NCI-H187 treated with DMSO at 0.1 percent for 48 hours (cell line): ENCODE measurements at regions not wholly inside any gene's neighbourhood (a gene's known extent, or its start where the extent isn't known, plus 50 kb on each side); places are given as distances from the start of the nearest gene placed in this dataset.
"Not testable (repeated sequence)": the region's sequence is repeated elsewhere in the genome, so short reads cannot be mapped to it uniquely, and the experiment has no call there.

Experiments
- DNase-seq: peaks from one replicate; lab custom pipeline; 2025; lab: John Stamatoyannopoulos, UW

GRCh38 chr7:110483553-110483952 is 607.4 kb upstream of the LRRN3 start:
- no peak for DNase-seq

- DNase-seq = no peak
Observed at GRCh38 chr7:110484356-110484755, 606.6 kb upstream of the LRRN3 start.

DNA sequence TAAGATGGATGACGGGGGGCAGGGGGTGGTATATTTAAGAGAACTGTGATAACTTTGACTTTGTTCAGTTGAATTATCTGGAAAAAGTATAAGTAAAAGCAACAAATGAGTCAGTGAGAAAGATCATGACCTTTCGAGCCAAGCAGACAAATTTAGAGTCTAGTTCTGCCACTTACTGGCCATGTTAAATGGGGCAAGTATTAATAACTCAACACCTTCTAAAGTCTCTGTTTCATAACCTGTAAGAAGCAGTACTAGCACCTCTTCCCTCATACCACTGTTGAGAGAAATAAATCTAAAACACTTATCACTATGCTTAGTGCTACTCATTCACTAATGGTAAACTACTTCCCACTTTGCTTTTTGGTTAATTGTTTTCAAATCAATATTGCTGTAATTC is 604.4 kb upstream of the LRRN3 start:
- DNase-seq = no peak

- DNase-seq = no peak
Observed at GRCh38 chr7:110502888-110503465, 588.0 kb upstream of the LRRN3 start.

DNA sequence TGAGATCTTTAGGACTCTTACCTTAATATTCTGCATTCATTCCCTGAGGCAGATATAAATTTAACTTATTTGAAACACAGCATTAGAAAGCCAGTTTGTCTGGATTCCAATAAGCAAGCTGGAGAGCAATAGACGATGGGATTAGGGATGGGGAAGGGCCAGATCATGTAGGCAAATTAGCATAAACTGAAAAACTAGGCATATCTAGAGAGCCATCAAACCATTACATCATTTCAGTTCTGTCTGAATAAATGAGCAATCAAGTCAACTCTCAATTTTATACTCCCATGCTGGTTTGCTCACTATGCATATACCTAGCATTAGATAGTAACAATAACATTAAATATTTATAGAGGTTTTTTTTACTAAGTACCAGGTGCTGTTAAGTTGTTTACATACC is 583.6 kb upstream of the LRRN3 start:
- no peak for DNase-seq

GRCh38 chr7:110507832-110508231 is 583.1 kb upstream of the LRRN3 start:
- DNase-seq = no peak

GRCh38 chr7:110514975-110515551 is 575.9 kb upstream of the LRRN3 start:
- DNase-seq = not testable (repeated sequence)

DNA sequence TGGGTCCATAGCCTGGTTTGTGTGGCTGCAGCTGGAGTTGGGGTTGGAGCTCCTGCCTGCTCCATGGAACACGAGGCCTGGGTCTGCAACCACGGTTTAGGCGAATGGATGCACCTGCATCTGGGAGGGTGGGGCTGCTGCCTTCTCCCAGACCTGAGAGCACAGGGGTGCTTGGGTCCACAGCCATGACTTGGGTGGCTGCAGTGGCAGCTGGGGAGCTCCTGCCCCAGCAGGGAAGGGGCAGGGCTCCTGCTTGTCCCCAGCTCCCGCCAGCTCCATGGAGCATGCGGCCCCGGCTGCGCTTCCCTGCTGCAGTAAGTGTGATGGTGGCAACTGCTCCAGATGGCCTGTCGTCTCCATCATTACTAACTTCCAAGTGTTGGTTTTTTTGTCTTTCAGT is 571.1 kb upstream of the LRRN3 start:
- DNase-seq = no peak

DNA sequence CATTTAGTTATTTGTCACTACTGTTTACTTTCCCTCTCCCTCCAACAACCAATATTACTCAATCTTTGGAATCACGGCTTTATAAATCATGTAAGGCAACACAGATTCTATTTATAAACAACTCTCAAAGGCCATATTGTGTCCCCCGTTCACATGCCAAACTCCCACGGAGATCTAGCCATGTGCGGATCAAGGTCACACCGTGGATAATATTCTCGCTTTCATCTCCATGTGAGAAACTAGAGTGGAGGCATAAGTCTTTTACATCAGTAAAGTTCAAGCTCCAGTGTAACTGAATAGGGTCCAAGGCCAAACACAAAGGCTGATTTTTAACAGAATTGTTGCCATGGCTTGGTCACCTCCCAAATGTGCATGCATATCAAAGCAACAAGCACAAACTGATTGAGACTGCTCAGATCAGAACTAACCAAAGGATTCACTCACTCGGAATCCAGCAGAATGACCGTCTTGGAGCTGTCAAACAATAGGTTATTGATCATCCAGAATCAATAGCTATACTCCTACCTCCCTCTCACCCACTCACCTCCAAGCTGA is 569.5 kb upstream of the LRRN3 start:
- no peak for DNase-seq

- DNase-seq = no peak
Observed at GRCh38 chr7:110522061-110522760, 568.7 kb upstream of the LRRN3 start.

GRCh38 chr7:110522761-110523200 is 568.1 kb upstream of the LRRN3 start:
- DNase-seq = no peak

GRCh38 chr7:110529175-110529574 is 561.8 kb upstream of the LRRN3 start:
- DNase-seq = no peak

DNA sequence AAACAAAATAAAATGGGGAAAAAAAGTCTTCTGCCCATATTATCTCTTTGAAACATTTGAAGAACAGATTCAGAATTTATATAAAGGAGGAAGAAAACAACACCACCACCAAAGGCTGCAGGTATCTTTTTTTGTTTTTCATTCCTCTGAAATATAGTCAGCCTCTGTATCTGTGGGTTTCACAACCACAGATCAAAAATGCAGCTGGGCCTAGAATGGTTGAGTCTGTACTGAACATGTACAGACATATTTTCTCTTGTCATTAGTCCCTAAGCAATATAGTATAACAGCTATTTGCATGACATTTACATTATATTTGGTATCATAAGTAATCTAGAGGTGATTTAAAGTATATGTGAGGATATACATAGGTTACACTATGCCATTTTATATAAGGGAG is 559.7 kb upstream of the LRRN3 start:
- no peak for DNase-seq

- DNase-seq = no peak
Observed at GRCh38 chr7:110534241-110534931, 556.5 kb upstream of the LRRN3 start.

DNA sequence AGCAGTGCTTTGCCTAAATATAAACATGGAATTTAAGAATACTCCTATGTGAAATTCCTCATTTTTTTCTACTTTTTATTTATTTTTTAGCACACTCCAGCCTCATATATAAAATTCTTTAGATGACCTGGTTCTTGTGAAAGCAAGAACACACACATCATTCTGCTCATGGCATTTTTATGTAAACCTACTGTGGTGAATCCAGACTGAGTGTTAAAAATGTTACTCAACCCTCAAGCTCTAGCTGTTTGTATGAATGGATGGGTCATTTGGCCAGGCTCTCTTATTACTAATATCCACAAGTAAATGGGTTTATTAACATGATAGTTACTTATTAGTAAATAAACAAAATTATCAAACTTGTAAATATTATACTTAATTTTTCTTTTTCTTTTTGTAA is 551.7 kb upstream of the LRRN3 start:
- no peak for DNase-seq

- DNase-seq = no peak
Observed at GRCh38 chr7:110541962-110542361, 549.0 kb upstream of the LRRN3 start.

- no peak for DNase-seq
Observed at GRCh38 chr7:110544194-110544593, 546.7 kb upstream of the LRRN3 start.

- no peak for DNase-seq
Observed at GRCh38 chr7:110548372-110548771, 542.6 kb upstream of the LRRN3 start.

GRCh38 chr7:110557136-110557535 is 533.8 kb upstream of the LRRN3 start:
- DNase-seq = no peak

DNA sequence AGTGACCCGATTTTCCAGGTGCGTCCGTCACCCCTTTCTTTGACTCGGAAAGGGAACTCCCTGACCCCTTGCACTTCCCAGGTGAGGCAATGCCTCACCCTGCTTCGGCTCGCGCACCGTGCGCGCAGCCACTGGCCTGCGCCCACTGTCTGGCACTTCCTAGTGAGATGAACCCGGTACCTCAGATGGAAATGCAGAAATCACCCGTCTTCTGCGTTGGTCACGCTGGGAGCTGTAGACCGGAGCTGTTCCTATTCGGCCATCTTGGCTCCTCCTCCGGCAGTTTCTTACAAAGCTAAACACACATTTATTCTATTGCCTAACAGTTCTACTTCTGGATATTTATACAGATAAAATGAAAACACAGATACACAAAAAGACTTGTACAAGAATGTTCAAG is 527.6 kb upstream of the LRRN3 start:
- DNase-seq = not testable (repeated sequence)

DNA sequence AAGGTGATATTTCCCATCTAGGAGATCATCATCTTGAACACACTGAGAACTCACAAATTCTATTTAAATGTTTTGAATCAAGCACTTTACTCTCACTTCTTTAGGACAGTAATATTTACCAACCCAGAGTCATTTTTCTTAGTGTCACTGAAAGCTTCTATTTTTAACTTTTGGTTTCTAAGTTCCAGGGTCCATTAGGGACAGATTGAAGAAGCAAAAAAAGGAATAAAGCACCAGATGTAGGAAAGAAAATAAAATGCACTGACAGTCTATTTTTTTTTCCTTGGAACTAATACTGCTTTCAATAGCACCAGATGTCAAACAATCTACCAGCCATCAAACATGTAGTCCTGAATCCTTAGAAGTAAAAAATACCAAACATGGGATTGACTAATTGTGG is 526.7 kb upstream of the LRRN3 start:
- DNase-seq = no peak

- no peak for DNase-seq
Observed at GRCh38 chr7:110568388-110568787, 522.5 kb upstream of the LRRN3 start.

DNA sequence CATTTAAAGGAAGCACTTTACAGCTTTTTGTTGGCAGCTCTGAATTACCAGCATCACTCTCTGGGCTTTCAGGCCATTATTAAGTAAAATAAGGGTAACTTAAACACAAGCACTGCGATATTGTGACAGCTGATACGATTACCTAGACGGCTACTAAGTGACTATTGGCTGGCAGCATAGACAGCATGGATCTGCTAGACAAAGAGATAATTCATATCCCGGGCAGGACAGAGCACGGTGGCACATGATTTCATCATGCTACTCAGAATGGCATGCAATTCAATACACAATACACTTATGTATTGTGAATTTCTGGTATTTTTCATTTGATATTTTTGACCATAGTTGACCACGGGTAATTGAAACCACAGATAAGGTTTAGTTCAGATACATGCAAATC is 522.0 kb upstream of the LRRN3 start:
- no peak for DNase-seq
